ENCODE measurements at regions not wholly inside any gene's neighbourhood (a gene's known extent, or its start where the extent isn't known, plus 50 kb on each side); places are given as distances from the start of the nearest gene placed in this dataset.
"Not testable (repeated sequence)": the region's sequence is repeated elsewhere in the genome, so short reads cannot be mapped to it uniquely, and the experiment has no call there.

DNA sequence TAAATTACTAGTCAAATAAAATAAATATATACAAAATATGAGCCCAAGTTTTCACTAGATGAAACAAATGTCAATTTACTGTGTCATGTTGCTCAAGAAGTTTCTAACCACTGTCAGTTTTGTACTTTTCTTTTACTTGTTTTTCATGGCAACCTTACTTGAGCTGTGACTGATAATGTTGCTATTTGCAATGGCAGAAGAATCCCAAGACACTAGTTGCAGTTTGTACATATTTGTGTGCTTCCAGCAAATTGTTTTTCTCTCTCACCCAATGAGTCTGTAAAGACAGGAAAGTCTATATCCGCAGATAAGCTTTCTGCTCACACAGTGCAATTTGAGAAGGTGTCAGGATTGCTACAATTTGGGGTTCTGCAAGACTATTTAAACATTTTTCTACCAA lies 338.6 kb upstream of the PCSK5 start:
- no peak for DNase-seq

DNA sequence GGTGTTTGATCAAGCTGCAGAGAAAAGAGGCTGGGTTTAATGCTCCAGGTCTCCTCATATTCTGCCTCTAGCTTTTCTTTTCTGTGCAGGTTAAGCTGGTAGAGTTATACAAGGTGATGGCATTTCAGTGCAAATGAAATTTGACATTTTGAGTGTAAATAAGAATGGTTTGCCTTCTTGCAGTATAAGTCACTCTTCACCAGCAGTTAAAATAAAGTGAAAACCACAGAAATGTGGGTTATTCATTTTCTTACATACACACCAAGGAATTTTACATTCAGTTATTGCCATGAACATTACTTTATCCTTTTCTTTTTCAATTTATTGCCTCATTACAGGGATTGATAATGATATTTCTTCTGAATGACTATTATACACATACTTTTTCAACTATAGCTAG lies 337.5 kb upstream of the PCSK5 start:
- no peak for DNase-seq

GRCh38 chr9:75566813-75567212 lies 323.7 kb upstream of the PCSK5 start:
- not testable (repeated sequence) for DNase-seq

DNA sequence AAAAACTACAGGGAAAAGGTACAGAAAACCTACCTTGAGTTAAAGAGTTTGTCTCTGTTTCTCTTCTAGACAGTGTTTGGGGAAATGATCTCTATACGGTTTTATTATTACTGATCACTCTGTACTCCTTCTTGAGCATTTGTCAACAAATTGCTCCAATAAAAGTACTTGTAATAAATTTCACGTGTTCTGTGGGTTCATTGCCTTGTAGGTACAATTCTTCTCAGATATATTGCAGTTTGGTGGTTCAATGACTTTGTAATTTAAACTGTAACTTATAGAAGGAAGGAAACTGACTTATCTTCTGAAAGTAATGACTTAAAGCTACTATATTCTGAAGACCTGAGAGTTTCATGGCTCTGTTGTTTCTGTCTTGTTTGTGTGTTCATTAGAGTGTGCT lies 319.9 kb upstream of the PCSK5 start:
- DNase-seq: no peak

DNA sequence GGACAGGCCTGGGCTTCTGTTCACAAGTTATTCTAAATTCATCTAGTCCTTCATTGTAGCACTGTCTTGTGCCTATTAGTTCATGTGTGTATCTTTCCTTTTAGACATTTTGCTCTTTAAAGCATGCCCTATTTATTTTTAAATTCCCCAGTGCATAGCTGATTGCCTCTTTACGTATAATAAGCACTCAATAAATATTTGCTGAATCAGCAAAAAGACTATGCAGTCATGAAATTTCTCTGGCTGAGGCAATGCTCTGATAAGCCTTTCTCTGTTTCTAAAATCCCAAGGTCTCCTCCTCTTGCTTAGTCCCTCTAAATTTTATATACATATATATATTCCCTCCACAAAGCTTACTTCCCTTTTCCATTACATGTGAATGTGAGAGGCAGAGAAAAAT lies 315.9 kb upstream of the PCSK5 start:
- DNase-seq: no peak

- no peak for DNase-seq
These were observed 307.6 kb upstream of the PCSK5 start for GRCh38 chr9:75582870-75583269.

DNA sequence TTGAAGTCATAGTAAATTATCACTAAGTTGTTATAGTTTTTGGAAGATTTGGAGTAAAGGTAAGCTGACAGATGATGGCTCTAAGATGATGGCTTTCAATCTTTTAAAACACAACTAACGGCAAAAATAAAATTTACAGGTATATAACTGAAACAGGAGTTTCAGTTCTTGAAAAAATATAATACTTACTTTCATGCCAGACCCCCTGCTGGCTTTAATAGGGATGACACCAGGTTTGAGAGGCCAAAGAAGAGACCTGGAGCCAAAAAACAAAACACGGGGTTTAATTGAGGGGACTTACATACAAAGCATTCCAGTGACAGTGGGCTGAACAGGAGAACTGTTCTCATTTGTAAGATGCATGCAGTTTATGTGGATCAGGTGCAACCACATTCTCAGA lies 301.7 kb upstream of the PCSK5 start:
- DNase-seq: no peak

DNA sequence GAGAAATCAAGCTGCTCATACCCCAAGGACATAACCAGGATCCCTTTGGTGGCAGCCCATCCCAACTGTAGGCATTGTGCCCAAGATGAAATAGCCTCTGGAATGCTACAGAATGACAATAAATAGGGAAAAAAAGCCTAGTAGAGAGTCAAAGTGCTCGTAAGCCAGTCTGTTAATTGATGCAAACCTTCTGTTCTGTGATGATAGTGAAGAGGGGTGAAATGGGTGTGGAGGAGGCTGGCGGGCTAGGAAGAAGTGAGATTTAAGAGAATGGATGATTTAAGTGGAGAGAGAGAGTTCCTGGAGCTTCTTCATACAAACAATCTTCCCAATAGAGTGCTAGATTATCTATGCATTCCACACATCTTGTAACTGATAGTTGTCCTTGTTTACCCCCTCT lies 301.0 kb upstream of the PCSK5 start:
- no peak for DNase-seq

GRCh38 chr9:75591972-75592371 lies 298.5 kb upstream of the PCSK5 start:
- no peak for DNase-seq

DNA sequence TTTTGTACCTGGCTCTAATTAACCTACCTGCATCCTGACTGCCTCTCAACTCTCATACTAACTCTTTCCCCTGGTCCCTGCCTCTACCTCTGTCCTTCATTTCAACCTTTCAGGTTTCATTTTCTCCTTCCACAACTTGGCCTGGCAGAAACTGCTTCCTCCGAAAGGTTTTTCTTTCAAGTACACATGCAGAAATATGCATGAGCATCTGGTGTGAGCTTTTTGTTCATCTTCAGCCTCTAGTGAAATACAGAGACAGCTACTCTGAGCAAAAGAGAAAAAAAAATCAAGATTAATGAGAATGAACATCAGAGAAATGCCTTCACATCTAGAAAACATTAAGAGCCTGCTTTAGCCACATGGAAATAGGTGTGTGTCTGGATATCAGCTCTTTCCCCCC lies 297.9 kb upstream of the PCSK5 start:
- DNase-seq: no peak

- no peak for DNase-seq
These were observed 296.6 kb upstream of the PCSK5 start for GRCh38 chr9:75593920-75594319.

- no peak for DNase-seq
These were observed 291.3 kb upstream of the PCSK5 start for GRCh38 chr9:75599126-75599525.

DNA sequence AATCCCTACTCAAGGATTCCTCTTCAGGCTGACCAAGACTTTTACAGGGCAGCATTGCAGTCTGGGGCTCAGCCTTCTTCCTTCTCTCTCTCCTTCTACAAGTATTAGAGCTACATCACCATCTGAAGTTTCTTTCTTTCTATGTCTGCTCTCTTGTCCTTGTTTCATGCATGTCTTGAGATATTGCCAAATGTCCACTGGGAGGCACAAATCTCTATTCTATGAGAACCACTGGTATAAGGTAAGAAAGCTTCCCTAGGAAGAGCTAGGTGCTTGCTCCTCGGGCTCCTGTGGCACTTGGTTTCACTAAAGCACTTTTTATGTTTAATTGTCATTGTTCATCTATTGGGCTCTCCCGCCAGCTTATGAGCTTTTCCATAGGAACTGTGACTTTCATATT lies 289.2 kb upstream of the PCSK5 start:
- DNase-seq: no peak

DNA sequence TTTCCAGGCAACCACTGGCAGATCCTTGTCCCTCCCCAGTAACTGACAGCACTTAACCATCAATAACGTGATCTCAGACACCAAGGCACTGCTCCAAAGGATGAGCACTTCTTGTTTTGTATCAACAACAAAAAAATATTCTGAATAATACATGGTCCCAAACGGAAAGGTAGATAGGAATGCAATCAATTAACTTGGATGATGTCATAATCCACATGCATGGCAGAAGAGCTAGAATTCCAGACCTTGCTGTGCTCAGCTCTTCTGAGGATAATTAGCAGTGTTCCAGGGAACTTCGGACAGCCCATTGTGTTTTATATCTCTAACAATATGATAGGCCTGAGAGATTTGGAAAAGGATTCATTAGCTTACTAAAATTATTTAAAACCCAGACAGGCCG lies 288.4 kb upstream of the PCSK5 start:
- DNase-seq: no peak

DNA sequence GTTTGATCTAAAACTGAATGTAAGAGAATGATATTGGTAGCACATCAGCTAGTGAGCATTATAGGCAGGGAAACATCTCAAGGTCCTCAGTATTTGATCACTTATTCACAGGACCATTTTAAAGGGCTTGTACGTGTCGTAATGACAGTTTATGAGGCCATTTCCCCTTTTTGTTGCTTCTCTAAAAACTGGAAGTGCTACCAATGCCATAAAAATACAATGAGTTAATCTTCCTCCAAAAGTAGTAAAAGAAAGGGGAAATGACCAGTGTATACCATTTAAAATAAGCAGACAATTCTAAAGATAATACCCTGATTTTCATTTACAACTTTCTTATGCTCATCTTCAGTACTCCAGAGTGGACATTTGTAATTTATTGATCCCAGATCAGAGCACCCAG lies 285.8 kb upstream of the PCSK5 start:
- no peak for DNase-seq

GRCh38 chr9:75607521-75607920 lies 283.0 kb upstream of the PCSK5 start:
- DNase-seq: no peak

GRCh38 chr9:75609401-75609800 lies 281.1 kb upstream of the PCSK5 start:
- no peak for DNase-seq

- no peak for DNase-seq
These were observed 280.2 kb upstream of the PCSK5 start for GRCh38 chr9:75610246-75610645.

DNA sequence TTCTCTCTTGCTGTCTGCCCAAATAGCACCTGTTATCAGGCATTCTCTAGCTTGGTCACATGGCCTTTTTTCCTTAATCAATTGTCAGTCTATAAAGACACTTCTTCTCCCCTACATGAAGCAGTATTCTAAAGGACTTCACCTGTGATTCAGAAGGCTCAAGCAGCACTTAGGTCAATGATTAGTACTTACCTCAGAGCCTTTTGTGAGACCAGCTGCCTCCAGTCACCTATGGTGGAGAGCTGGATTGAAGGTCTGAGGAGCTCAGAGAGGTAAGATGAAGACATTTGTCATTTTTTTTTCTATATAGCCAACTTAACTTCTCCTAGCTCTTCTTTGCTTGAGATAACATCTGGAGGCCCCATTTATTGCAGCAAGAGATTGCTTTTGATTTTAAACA lies 278.3 kb upstream of the PCSK5 start:
- DNase-seq: no peak

DNA sequence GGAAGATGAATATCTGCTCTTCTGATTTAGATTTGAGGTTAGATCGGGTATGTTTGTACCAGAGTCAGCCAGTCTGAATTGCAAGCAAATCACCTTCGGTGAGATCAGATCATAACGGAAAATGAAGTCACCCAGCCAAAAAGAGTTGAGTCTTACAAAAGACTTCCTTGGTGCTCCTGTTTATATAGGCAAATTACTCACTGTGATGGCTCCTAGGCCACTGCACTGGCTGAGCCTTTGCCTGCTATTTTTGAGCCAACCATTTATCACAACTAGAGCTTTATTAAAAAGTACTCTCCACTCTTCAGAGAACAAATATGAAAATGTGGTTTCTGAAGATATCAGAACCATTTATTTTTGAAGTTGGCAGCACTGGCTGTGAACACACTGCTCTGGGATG lies 277.7 kb upstream of the PCSK5 start:
- no peak for DNase-seq

DNA sequence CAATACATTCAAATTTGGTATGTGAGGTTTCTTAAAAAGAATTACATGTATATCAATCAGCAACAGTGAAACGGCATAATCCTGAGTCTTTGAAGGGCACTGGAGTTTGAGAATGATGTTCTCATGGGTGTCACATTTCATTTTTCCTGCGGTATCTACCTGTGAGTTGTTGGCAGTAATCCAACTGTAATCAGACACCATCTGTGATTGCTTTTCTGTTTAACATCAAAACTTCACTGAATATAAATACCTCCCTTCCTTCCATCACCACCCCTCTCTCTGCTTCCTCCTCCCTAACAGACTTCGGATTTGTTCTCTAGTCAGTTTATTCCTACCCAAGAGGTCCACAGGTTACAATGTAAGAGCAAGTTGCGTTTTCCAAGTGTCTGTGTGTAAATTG lies 275.2 kb upstream of the PCSK5 start:
- DNase-seq: no peak

DNA sequence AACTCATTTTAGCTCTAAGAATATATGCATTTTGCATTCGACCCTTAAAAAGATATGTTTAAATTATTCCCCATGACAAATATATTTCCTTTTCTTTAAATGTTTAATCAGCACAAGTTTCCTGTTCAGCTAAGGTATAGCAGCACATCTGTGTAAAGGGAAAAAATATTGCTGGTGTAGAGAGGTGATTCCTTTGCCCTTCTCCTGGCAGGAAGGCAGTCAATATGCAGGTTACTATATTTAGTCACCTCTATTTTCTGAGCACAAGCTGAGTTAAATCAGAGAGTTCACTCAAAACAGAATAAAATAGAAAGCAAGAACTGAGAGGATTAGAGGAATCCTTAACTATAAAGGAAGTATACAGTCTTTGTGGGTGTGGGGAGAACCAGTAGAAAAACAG lies 274.4 kb upstream of the PCSK5 start:
- DNase-seq: no peak

DNA sequence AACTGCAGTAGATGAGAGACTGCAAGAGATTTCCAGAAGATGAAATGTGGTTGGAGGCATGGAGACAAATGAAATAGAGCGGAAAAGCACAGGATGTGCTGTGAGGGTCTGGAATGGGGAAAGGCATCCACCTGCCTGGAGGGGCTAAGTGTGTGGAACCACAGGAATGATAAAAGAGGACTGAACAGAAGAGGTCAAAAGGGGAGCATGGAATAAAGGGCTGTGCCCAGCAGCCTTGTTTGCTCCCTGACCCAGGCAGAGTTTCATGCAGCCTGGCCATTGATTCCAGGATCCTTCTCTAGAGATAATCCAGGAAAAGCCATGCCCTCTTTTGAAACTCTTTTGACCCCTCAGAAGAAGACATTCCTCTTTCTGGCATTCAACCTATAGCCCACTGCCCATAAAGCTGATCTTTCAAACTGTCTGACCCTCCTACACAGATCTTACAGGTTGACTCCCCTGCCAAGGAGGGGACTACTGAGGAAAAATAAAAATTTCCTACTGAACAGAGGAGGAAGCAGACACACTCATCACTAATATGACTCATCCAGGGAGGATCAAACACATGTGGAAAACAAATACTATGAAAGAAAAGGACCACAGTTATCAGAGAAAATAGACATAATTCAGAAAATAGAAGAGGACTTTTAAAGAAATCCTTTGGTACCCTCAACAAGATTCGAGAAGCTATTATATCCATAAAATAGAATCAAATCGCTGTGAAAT lies 273.5 kb upstream of the PCSK5 start:
- DNase-seq: no peak

- no peak for DNase-seq
These were observed 267.0 kb upstream of the PCSK5 start for GRCh38 chr9:75623462-75623861.

DNA sequence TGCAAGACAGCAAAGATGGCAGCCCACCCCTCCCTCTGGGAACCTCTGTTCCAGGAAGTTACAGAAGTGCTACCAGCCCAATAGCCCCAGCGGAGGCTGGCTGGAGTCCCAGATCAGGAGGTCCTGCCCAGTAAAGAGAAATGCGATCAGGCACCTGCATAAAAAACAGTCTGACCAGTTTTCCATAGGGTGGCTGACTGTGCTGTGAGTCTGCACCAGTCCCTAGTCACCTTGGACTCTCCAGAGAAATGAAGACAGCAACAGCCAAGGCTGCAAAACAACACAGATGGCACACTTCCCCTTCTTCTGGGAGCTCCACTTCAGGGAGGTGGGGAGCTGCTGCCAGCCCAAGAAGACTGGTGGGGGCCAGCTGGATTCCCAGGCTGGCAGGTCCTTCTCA lies 265.5 kb upstream of the PCSK5 start:
- no peak for DNase-seq

DNA sequence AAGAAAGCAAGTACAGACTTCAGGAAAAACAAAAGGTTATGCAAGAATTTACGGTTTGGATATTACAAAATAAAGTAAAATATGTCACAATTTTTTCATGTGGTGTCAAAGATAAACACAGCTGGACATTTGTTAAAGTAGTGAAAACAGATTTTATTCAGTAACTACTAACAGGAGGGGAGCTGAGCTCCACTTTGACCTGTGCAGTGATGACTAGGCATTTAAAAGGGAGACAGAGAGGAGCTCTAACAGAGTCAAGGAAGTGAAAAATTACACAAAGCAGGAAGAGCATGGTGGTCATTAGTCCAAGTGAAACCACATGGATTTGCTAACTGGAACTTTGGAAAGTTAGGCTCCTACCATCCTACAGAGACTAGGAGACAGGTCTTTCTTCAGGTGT lies 263.6 kb upstream of the PCSK5 start:
- DNase-seq: no peak
